ENCODE measurements at regions not wholly inside any gene's neighbourhood (a gene's known extent, or its start where the extent isn't known, plus 50 kb on each side); places are given as distances from the start of the nearest gene placed in this dataset.

GRCh38 chrX:107565931-107566603 is 62.2 kb upstream of the PRPS1 start:
- Histone ChIP-seq H3K27me3 (no peaks in the 10 kb centered on the region), H3K9me3 (no peaks in the 10 kb centered on the region), H3K27ac (no peak overlapping the region), H3K4me1 (no peaks in the 10 kb centered on the region), H3K4me3 (no peak overlapping the region), H3K36me3 (no peaks in the 10 kb centered on the region)
- TF ChIP-seq POLR2A (IDR thresholded peaks at IDR 0.05) (no peak), CTCF (IDR thresholded peaks at IDR 0.05 in 4 of 5, conservative IDR thresholded peaks at IDR 0.05 in 1 of 5) (no peak)
- DNase-seq (no peak), ATAC-seq (no peak)
- intact Hi-C loops (cut with DNase I; ENCODE audit: low total_unique reads): no loop called here
- in situ Hi-C loops (cut with MboI; ENCODE audit: low sequenced_read_pairs in 4 of 4): no loop called here

- intact Hi-C loops (cut with DNase I; ENCODE audit: low total_unique reads): no loop called here
- ATAC-seq (no peak), DNase-seq (no peak)
- Histone ChIP-seq H3K4me3 (no peak overlapping the region), H3K27ac (no peak overlapping the region), H3K27me3 (no peaks in the 10 kb centered on the region), H3K36me3 (no peaks in the 10 kb centered on the region), H3K9me3 (no peaks in the 10 kb centered on the region), H3K4me1 (no peaks in the 10 kb centered on the region)
- no peak for TF ChIP-seq CTCF (IDR thresholded peaks at IDR 0.05 in 4 of 5, conservative IDR thresholded peaks at IDR 0.05 in 1 of 5)
- no peak for TF ChIP-seq POLR2A (IDR thresholded peaks at IDR 0.05)
- in situ Hi-C loops (cut with MboI; ENCODE audit: low sequenced_read_pairs in 4 of 4): no loop called here
Measured at GRCh38 chrX:107566604-107567262, 61.6 kb upstream of the PRPS1 start.

GRCh38 chrX:107567370-107567769 is 60.9 kb upstream of the PRPS1 start:
- intact Hi-C loops (cut with DNase I; ENCODE audit: low total_unique reads) (no loop called here), in situ Hi-C loops (cut with MboI; ENCODE audit: low sequenced_read_pairs in 4 of 4) (no loop called here)
- ATAC-seq: no peak
- Histone ChIP-seq H3K4me3 (no peak overlapping the region), H3K9me3 (no peaks in the 10 kb centered on the region), H3K27ac (no peak overlapping the region), H3K36me3 (no peaks in the 10 kb centered on the region), H3K4me1 (no peaks in the 10 kb centered on the region), H3K27me3 (no peaks in the 10 kb centered on the region)
- no peak for DNase-seq
- TF ChIP-seq POLR2A (IDR thresholded peaks at IDR 0.05) (no peak), CTCF (IDR thresholded peaks at IDR 0.05 in 4 of 5, conservative IDR thresholded peaks at IDR 0.05 in 1 of 5) (no peak)

GRCh38 chrX:107571296-107571998 is 56.9 kb upstream of the PRPS1 start:
- no peaks in the 10 kb centered on the region for H3K4me1 ChIP-seq
- peak in 1 of 2 donors; percentile 80 for ATAC-seq
- no peaks in the 10 kb centered on the region for H3K36me3 ChIP-seq
- in situ Hi-C loops (cut with MboI; ENCODE audit: low sequenced_read_pairs in 4 of 4) (no loop called here), intact Hi-C loops (cut with DNase I; ENCODE audit: low total_unique reads) (no loop called here)
- no peak overlapping the region for H3K4me3 ChIP-seq
- H3K9me3 ChIP-seq: no peaks in the 10 kb centered on the region
- no peak for TF ChIP-seq CTCF (IDR thresholded peaks at IDR 0.05 in 4 of 5, conservative IDR thresholded peaks at IDR 0.05 in 1 of 5)
- no peak for TF ChIP-seq POLR2A (IDR thresholded peaks at IDR 0.05)
- H3K27me3 ChIP-seq: no peaks in the 10 kb centered on the region
- no peak overlapping the region for H3K27ac ChIP-seq
- DNase-seq: peak in 1 of 2 donors; percentile 9
